H1 (cell line): ENCODE measurements at regions not wholly inside any gene's neighbourhood (a gene's known extent, or its start where the extent isn't known, plus 50 kb on each side); places are given as distances from the start of the nearest gene placed in this dataset.

Source experiments
- CTCF ChIA-PET: fragments of 300-600 bp; sonication (Branson Sonifier 250); formaldehyde crosslinking; loops from one replicate; lab custom pipeline; 2021; ENCODE audit not compliant: partially characterized antibody; lab: Charles Lee
- POLR2A ChIA-PET: fragments of 300-600 bp; sonication (Branson Sonifier 250); formaldehyde crosslinking; loops from one replicate; lab custom pipeline; 2021; ENCODE audit warnings: inconsistent platforms; ENCODE audit not compliant: partially characterized antibody; lab: Charles Lee
- DNase-seq, 2 experiments: peaks; one replicate each; pipeline versions ENCODE4 v3.0.0 to v3.0.0-alpha.2; 2010 to 2022; ENCODE audit warnings: low spot score in 2 of 2, low read depth in 1 of 2, mixed read lengths in 1 of 2
- FAIRE-seq: peaks from 2 replicates; lab custom pipeline; 2011; peaks lifted over from hg19 to GRCh38; lab: Jason Lieb, UNC
- H2AFZ ChIP-seq: 2 replicates; pipeline ENCODE4 v1.8.1; 2012; ENCODE audit warnings: low read length, inconsistent platforms
- H2AK5ac ChIP-seq: 2 replicates; pipeline ENCODE4 v1.6.1; 2013; ENCODE audit warnings: low read depth, low read length
- H2BK120ac ChIP-seq: replicated peaks from 2 replicates; pipeline ENCODE3; 2013; ENCODE audit warnings: low read depth, low read length, inconsistent platforms
- H2BK12ac ChIP-seq: 2 replicates; pipeline ENCODE4 v1.6.1; 2013; ENCODE audit warnings: low read depth, low read length
- H2BK15ac ChIP-seq: 2 replicates; pipeline ENCODE4 v1.6.1; 2013; ENCODE audit warnings: low read length
- H2BK20ac ChIP-seq: 2 replicates; pipeline ENCODE4 v1.6.1; 2013; ENCODE audit warnings: low read length
- H2BK5ac ChIP-seq: 2 replicates; pipeline ENCODE4 v1.6.1; 2013; ENCODE audit warnings: low read depth, low read length
- H3K14ac ChIP-seq: 2 replicates; pipeline ENCODE4 v1.6.1; 2013; ENCODE audit warnings: inconsistent platforms; ENCODE audit not compliant: insufficient read length
- H3K18ac ChIP-seq: 2 replicates; pipeline ENCODE4 v1.6.1; 2013; ENCODE audit warnings: low read length; ENCODE audit errors: extremely low read depth
- H3K23ac ChIP-seq: 2 replicates; pipeline ENCODE4 v1.6.1; 2013; ENCODE audit warnings: inconsistent platforms; ENCODE audit not compliant: insufficient read length
- H3K23me2 ChIP-seq: 2 replicates; pipeline ENCODE4 v1.6.1; 2013; ENCODE audit warnings: low read depth, low read length
- H3K27ac ChIP-seq: 2 replicates; pipeline ENCODE4 v1.6.1; 2011; ENCODE audit warnings: low read depth, low read length, inconsistent platforms
- H3K27me3 ChIP-seq, 4 experiments: replicated peaks in 1 of 4; 1 replicate in 1 of 4; 2 replicates in 3 of 4; pipeline versions ENCODE4 v1.6.1 to v1.8.1; 2011 to 2013; ENCODE audit warnings: low read length in 3 of 4, mild to moderate bottlenecking in 3 of 4, inconsistent platforms in 2 of 4, mixed read lengths in 2 of 4, moderate library complexity in 1 of 4; ENCODE audit not compliant: control insufficient read depth in 3 of 4, insufficient read depth in 3 of 4; ENCODE audit errors: extremely low read depth in 1 of 4
- H3K36me3 ChIP-seq, 4 experiments: 2 replicates each; pipeline versions ENCODE4 v1.6.1 to v1.8.1; 2011 to 2013; ENCODE audit warnings: mild to moderate bottlenecking in 4 of 4, low read length in 3 of 4, moderate library complexity in 2 of 4, control low read depth in 1 of 4, inconsistent platforms in 1 of 4; ENCODE audit not compliant: insufficient read depth in 4 of 4, control insufficient read depth in 2 of 4
- H3K4ac ChIP-seq: replicated peaks from 2 replicates; pipeline ENCODE3; 2013; ENCODE audit warnings: low read length, low read depth, mixed read lengths, inconsistent platforms; ENCODE audit not compliant: insufficient read length
- H3K4me1 ChIP-seq, 4 experiments: replicated peaks in 1 of 4; 1 replicate in 1 of 4; 2 replicates in 3 of 4; pipeline versions ENCODE4 v1.6.1 to v1.8.1; 2011 to 2013; ENCODE audit warnings: low read length in 3 of 4, inconsistent platforms in 2 of 4, mixed read lengths in 1 of 4; ENCODE audit not compliant: insufficient read depth in 4 of 4, control insufficient read depth in 3 of 4
- H3K4me2 ChIP-seq, 2 experiments: 2 replicates each; pipeline versions ENCODE4 v1.6.1 to v1.8.1; 2011 to 2013; ENCODE audit warnings: low read depth in 2 of 2, low read length in 2 of 2, control low read depth in 1 of 2, inconsistent platforms in 1 of 2, mild to moderate bottlenecking in 1 of 2; ENCODE audit not compliant: insufficient read depth in 1 of 2
- H3K4me3 ChIP-seq, 4 experiments: fragments of 200-600, 300-600 bp in 1 of 4; sonication (generic), shearing (Covaris generic), sonication (Bioruptor Twin) in 1 of 4; 2 replicates each; pipeline versions ENCODE4 v1.5.1 to v1.8.1; 2011 to 2016; ENCODE audit warnings: low read length in 4 of 4, low read depth in 3 of 4, control low read depth in 2 of 4, inconsistent platforms in 2 of 4, mild to moderate bottlenecking in 2 of 4, mixed read lengths in 1 of 4, moderate library complexity in 1 of 4; ENCODE audit not compliant: insufficient read depth in 2 of 4; ENCODE audit errors: extremely low read depth in 1 of 4
- H3K56ac ChIP-seq: replicated peaks from 2 replicates; pipeline ENCODE3; 2013; ENCODE audit warnings: low read depth, mild to moderate bottlenecking, mixed read lengths, low read length, inconsistent platforms; ENCODE audit not compliant: insufficient read length
- H3K79me1 ChIP-seq: 2 replicates; pipeline ENCODE4 v1.6.1; 2013; ENCODE audit warnings: low read depth, low read length, control low read depth
- H3K79me2 ChIP-seq, 2 experiments: 2 replicates each; pipeline versions ENCODE4 v1.6.1 to v1.8.1; 2012 to 2013; ENCODE audit warnings: low read length in 2 of 2, mild to moderate bottlenecking in 2 of 2, inconsistent platforms in 1 of 2; ENCODE audit not compliant: insufficient read depth in 2 of 2, control insufficient read depth in 1 of 2
- H3K9ac ChIP-seq, 4 experiments: replicated peaks in 1 of 4; 1 replicate in 1 of 4; 2 replicates in 3 of 4; pipeline versions ENCODE4 v1.6.1 to v1.8.1; 2011 to 2013; ENCODE audit warnings: low read depth in 3 of 4, low read length in 3 of 4, control low read depth in 2 of 4, mild to moderate bottlenecking in 2 of 4, moderate library complexity in 2 of 4, inconsistent platforms in 1 of 4; ENCODE audit errors: extremely low read depth in 1 of 4
- H3K9me3 ChIP-seq, 2 experiments: 2 replicates each; pipeline versions ENCODE4 v1.6.1 to v1.8.1; 2012 to 2013; ENCODE audit warnings: mild to moderate bottlenecking in 2 of 2, moderate library complexity in 2 of 2, control low read depth in 1 of 2, inconsistent platforms in 1 of 2, low read depth in 1 of 2, low read length in 1 of 2, mixed read lengths in 1 of 2; ENCODE audit not compliant: insufficient read depth in 2 of 2
- H4K20me1 ChIP-seq, 2 experiments: replicated peaks in 1 of 2; 2 replicates each; pipeline versions ENCODE3 to v1.8.1; 2011 to 2013; ENCODE audit warnings: inconsistent platforms in 2 of 2, low read length in 2 of 2, mild to moderate bottlenecking in 1 of 2; ENCODE audit not compliant: insufficient read depth in 2 of 2, control insufficient read depth in 1 of 2
- H4K5ac ChIP-seq: 2 replicates; pipeline ENCODE4 v1.6.1; 2013; ENCODE audit warnings: low read length, low read depth, mixed read lengths, inconsistent platforms; ENCODE audit not compliant: insufficient read length
- H4K8ac ChIP-seq: 2 replicates; pipeline ENCODE4 v1.8.0; 2013; ENCODE audit warnings: mild to moderate bottlenecking, moderate library complexity, low read length, inconsistent platforms; ENCODE audit not compliant: insufficient read depth; ENCODE audit errors: extremely low read depth
- H4K91ac ChIP-seq: replicated peaks from 2 replicates; pipeline ENCODE3; 2013; ENCODE audit warnings: low read length, mixed read lengths, inconsistent platforms; ENCODE audit not compliant: insufficient read length
- BACH1 ChIP-seq: IDR thresholded peaks from 2 replicates; pipeline ENCODE4 v1.6.1; 2012; ENCODE audit warnings: low read length, improper control_type of control experiment
- POU5F1 ChIP-seq: IDR thresholded peaks from 2 replicates; pipeline ENCODE4 v1.6.1; 2011; ENCODE audit warnings: low read depth, mild to moderate bottlenecking, low read length, moderate library complexity
- WGBS, 2 experiments: shearing (Covaris generic) in 1 of 2; methylation state at CpG; one replicate each; pipeline versions ENCODE4 v1.1.6 to v1.1.7; 2013 to 2015; ENCODE audit warnings: low lambda C conversion rate in 2 of 2, mixed read lengths in 2 of 2, inconsistent platforms in 1 of 2, low coverage in 1 of 2, missing lambda C conversion rate in 1 of 2; ENCODE audit not compliant: insufficient replicate concordance in 2 of 2, insufficient coverage in 1 of 2, insufficient read length in 1 of 2; ENCODE audit errors: extremely low coverage in 1 of 2, missing lambda C conversion rate in 1 of 2; 5-methylcytosine and 5-hydroxymethylcytosine counted together
- TF ChIP-seq, protein P1 (sequence below): IDR thresholded peaks from 2 replicates; pipeline ENCODE4 v1.6.1; 2011; ENCODE audit warnings: low read depth, mild to moderate bottlenecking, low read length; ENCODE audit not compliant: insufficient read depth

DNA sequence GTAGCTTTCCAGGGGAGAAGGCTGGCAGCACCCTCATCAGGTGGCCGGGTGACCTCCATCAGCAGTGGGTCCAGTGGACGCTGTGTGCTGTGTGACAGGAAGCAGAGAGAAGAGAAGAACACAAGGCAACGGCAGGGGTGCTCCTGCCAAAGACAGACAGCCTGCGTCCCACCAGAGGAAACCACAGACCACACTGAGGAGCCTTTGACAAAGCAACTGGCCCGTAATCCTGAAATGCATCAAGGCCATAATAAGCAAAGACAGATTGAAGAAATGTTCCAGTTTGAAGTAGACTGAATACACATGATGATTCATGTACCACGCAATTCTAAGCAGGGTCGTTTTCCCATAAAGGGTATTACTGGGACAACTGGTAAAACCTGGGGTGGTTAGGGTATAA lies 172.4 kb downstream of the FBXO15 start:
- TF ChIP-seq BACH1 (no peak), POU5F1 (no peak)
- TF ChIP-seq, protein P1, sequence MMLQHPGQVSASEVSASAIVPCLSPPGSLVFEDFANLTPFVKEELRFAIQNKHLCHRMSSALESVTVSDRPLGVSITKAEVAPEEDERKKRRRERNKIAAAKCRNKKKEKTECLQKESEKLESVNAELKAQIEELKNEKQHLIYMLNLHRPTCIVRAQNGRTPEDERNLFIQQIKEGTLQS, result no peak
- CTCF ChIA-PET, result no interaction called here
- Histone ChIP-seq H3K4me3 (no peak overlapping the region), H3K23ac (no peak overlapping the region), H3K4me1 (no peaks in the 10 kb centered on the region), H3K27ac (no peak overlapping the region), H2AK5ac (no peak overlapping the region), H3K14ac (no peak overlapping the region), H3K9me3 (no peaks in the 10 kb centered on the region), H3K4me2 (no peak overlapping the region), H4K91ac (no peak overlapping the region), H2BK12ac (no peak overlapping the region), H3K79me2 (no peaks in the 10 kb centered on the region), H4K5ac (no peak overlapping the region), H2AFZ (no peak overlapping the region), H2BK20ac (no peak overlapping the region), H3K36me3 (no peaks in the 10 kb centered on the region), H2BK15ac (no peak overlapping the region; the same call in 1 of the 2 replicates), H2BK120ac (no peak overlapping the region), H3K79me1 (no peaks in the 10 kb centered on the region), H3K23me2 (no peaks in the 10 kb centered on the region; the same call in 1 of the 2 replicates), H3K18ac (no peak overlapping the region), H3K56ac (no peak overlapping the region), H3K4ac (no peak overlapping the region), H4K8ac (no peak overlapping the region), H3K27me3 (no peaks in the 10 kb centered on the region), H2BK5ac (no peak overlapping the region), H4K20me1 (no peaks in the 10 kb centered on the region), H3K9ac (no peak overlapping the region)
- no peak for DNase-seq
- no peak for FAIRE-seq
- POLR2A ChIA-PET, result no interaction called here
- WGBS, 2 experiments, result 94% methylated on average over 7 of the region's 7 CpGs; no CpG with 5 or more reads in 1 of the 2 experiments
